Esophagus squamous epithelium (tissue), 5 donors: ENCODE measurements at regions not wholly inside any gene's neighbourhood (a gene's known extent, or its start where the extent isn't known, plus 50 kb on each side); places are given as distances from the start of the nearest gene placed in this dataset.

Experiments
- DNase-seq: peaks from one replicate; lab custom pipeline; 2025; lab: John Stamatoyannopoulos, UW
- H3K27ac ChIP-seq, 4 donors: fragments of 200-600 bp; sonication (generic); one replicate each; pipeline ENCODE4 v1.5.1; 2016 to 2019; ENCODE audit warnings: mild to moderate bottlenecking in 1 of 4
- H3K27me3 ChIP-seq, 4 donors: fragments of 200-600 bp; sonication (generic); 1 replicate in 3 of 4; 2 replicates in 1 of 4; pipeline versions ENCODE4 v1.5.1 to v1.6.0; 2017 to 2021; ENCODE audit warnings: antibody characterized with exemption in 1 of 4
- H3K36me3 ChIP-seq, 3 donors: fragments of 200-600 bp; sonication (generic); one replicate each; pipeline ENCODE4 v1.5.1; 2016 to 2019
- H3K4me1 ChIP-seq, 3 donors: fragments of 200-600 bp; sonication (generic); one replicate each; pipeline ENCODE4 v1.5.1; 2017 to 2019
- H3K4me3 ChIP-seq, 4 donors: fragments of 200-600 bp; sonication (generic); 1 replicate in 3 of 4; 2 replicates in 1 of 4; pipeline ENCODE4 v1.5.1; 2016 to 2019; ENCODE audit warnings: mild to moderate bottlenecking in 2 of 4, moderate library complexity in 1 of 4
- H3K9me3 ChIP-seq, 3 donors: fragments of 200-600 bp; sonication (generic); one replicate each; pipeline ENCODE4 v1.5.1; 2016 to 2019
- CTCF ChIP-seq, 6 experiments: fragments of 450-650 bp in 4 of 6; fragments of 200-600 bp in 2 of 6; sonication (generic) in 2 of 6; IDR thresholded peaks; one replicate each; pipeline ENCODE4 v1.5.1; 2016 to 2019; ENCODE audit warnings: antibody characterized with exemption in 6 of 6, mild to moderate bottlenecking in 4 of 6, moderate library complexity in 4 of 6
- POLR2A ChIP-seq, 4 donors: fragments of 450-650 bp; IDR thresholded peaks; one replicate each; pipeline ENCODE4 v1.6.1; 2017; ENCODE audit warnings: antibody characterized with exemption in 4 of 4, mild to moderate bottlenecking in 4 of 4, moderate library complexity in 3 of 4
- WGBS, 2 donors: methylation state at CpG; one replicate each; pipeline ENCODE4 v1.1.5; 2018; 5-methylcytosine and 5-hydroxymethylcytosine counted together
- intact Hi-C: fragments of 100-400 bp; cut with DNase I; formaldehyde crosslinking; loops from one replicate; pipeline ENCODE4 v1.15.0; 2022
- donor health status: DM: yes; HTN: yes; CAD: no.

- TF ChIP-seq POLR2A (IDR thresholded peaks at IDR 0.05) (no peak), CTCF (IDR thresholded peaks at IDR 0.05) (peak in 5 of 6 experiments; percentile 49 to 70 (median 58))
- intact Hi-C loops = no loop called here
- H3K36me3 ChIP-seq = no peaks in the 10 kb centered on the region
- H3K27me3 ChIP-seq = no peaks in the 10 kb centered on the region
- WGBS, 2 donors = 63 to 72% methylated on average over 1 of the region's 1 CpG
- H3K9me3 ChIP-seq = no peaks in the 10 kb centered on the region
- no peak overlapping the region for H3K27ac ChIP-seq
- DNase-seq = no peak
- H3K4me3 ChIP-seq = no peak overlapping the region
- peaks cover 0 to 13% (median 7%) of the 10 kb centered on the region in 3 donors for H3K4me1 ChIP-seq
These were observed 63.4 kb upstream of the C1QTNF9B start for GRCh38 chr13:23960566-23961156.

- DNase-seq = no peak
- intact Hi-C loops = no loop called here
- H3K36me3 ChIP-seq = no peaks in the 10 kb centered on the region
- H3K9me3 ChIP-seq = no peaks in the 10 kb centered on the region
- 71 to 77% methylated on average over 7 of the region's 7 CpGs for WGBS, 2 donors
- TF ChIP-seq POLR2A (IDR thresholded peaks at IDR 0.05) (no peak), CTCF (IDR thresholded peaks at IDR 0.05) (no peak)
- peaks cover 0 to 11% (median 3%) of the 10 kb centered on the region in 3 donors for H3K4me1 ChIP-seq
- no peak overlapping the region for H3K27ac ChIP-seq
- no peak overlapping the region for H3K4me3 ChIP-seq
- no peaks in the 10 kb centered on the region for H3K27me3 ChIP-seq
These were observed 66.1 kb upstream of the C1QTNF9B start for GRCh38 chr13:23963184-23963931.

GRCh38 chr13:23963947-23964346, 66.6 kb upstream of the C1QTNF9B start:
- Histone ChIP-seq H3K4me1 (peaks cover 0 to 11% (median 3%) of the 10 kb centered on the region in 3 donors), H3K9me3 (no peaks in the 10 kb centered on the region), H3K36me3 (no peaks in the 10 kb centered on the region), H3K27me3 (no peaks in the 10 kb centered on the region), H3K4me3 (no peak overlapping the region), H3K27ac (no peak overlapping the region)
- TF ChIP-seq CTCF (IDR thresholded peaks at IDR 0.05) = no peak
- TF ChIP-seq POLR2A (IDR thresholded peaks at IDR 0.05) = no peak
- no peak for DNase-seq
- intact Hi-C loops = no loop called here
- 39 to 48% methylated on average over 2 of the region's 2 CpGs for WGBS, 2 donors

- 72 to 87% methylated on average over 5 of the region's 5 CpGs for WGBS, 2 donors
- H3K27ac ChIP-seq = no peak overlapping the region
These were observed 68.0 kb upstream of the C1QTNF9B start for GRCh38 chr13:23965346-23965745.

More at GRCh38 chr13:23965346-23965745, 68.0 kb upstream of the C1QTNF9B start:
- TF ChIP-seq CTCF (IDR thresholded peaks at IDR 0.05) = no peak
- no peak for TF ChIP-seq POLR2A (IDR thresholded peaks at IDR 0.05)
- peaks cover 0 to 11% (median 3%) of the 10 kb centered on the region in 3 donors for H3K4me1 ChIP-seq
- H3K9me3 ChIP-seq = no peaks in the 10 kb centered on the region
- intact Hi-C loops = no loop called here
- H3K27me3 ChIP-seq = no peaks in the 10 kb centered on the region
- no peak overlapping the region for H3K4me3 ChIP-seq
- DNase-seq = no peak
- H3K36me3 ChIP-seq = no peaks in the 10 kb centered on the region
